GM23248 (cell line): ENCODE measurements at regions not wholly inside any gene's neighbourhood (a gene's known extent, or its start where the extent isn't known, plus 50 kb on each side); places are given as distances from the start of the nearest gene placed in this dataset.

ENCODE experiments used
- DNase-seq: peaks from one replicate; pipeline ENCODE4 v3.0.0-alpha.2; 2015
- H2AFZ ChIP-seq: fragments of 200-600 bp; sonication (generic); 2 replicates; pipeline ENCODE4 v1.6.1; 2016; ENCODE audit warnings: antibody characterized with exemption
- H3F3A ChIP-seq: fragments of 200-600 bp; sonication (generic); 2 replicates; pipeline ENCODE4 v1.6.1; 2016; ENCODE audit warnings: mild to moderate bottlenecking, antibody characterized with exemption, mixed run types; ENCODE audit not compliant: insufficient read depth
- H3K27ac ChIP-seq: fragments of 200-600 bp; sonication (generic); 2 replicates; pipeline ENCODE4 v1.5.1; 2016; ENCODE audit warnings: mild to moderate bottlenecking
- H3K27me3 ChIP-seq: fragments of 200-600 bp; sonication (generic); replicated peaks from 2 replicates; pipeline ENCODE4 v1.6.1; 2016; ENCODE audit warnings: mild to moderate bottlenecking; ENCODE audit not compliant: insufficient read depth
- H3K36me3 ChIP-seq: fragments of 200-600 bp; sonication (generic); 2 replicates; pipeline ENCODE4 v1.6.1; 2016; ENCODE audit warnings: low read depth, mild to moderate bottlenecking
- H3K4me1 ChIP-seq: fragments of 200-600 bp; sonication (generic); 2 replicates; pipeline ENCODE4 v1.6.1; 2016; ENCODE audit warnings: mild to moderate bottlenecking; ENCODE audit not compliant: insufficient read depth
- H3K4me2 ChIP-seq: fragments of 200-600 bp; sonication (generic); one replicate; pipeline ENCODE4 v1.6.1; 2016; ENCODE audit warnings: mild to moderate bottlenecking; ENCODE audit not compliant: unreplicated experiment
- H3K4me3 ChIP-seq: fragments of 200-600 bp; sonication (generic); 2 replicates; pipeline ENCODE4 v1.5.1; 2016; ENCODE audit warnings: mild to moderate bottlenecking
- H3K79me2 ChIP-seq: fragments of 200-600 bp; sonication (generic); 2 replicates; pipeline ENCODE4 v1.6.1; 2016; ENCODE audit warnings: mild to moderate bottlenecking; ENCODE audit not compliant: insufficient read depth
- H3K9ac ChIP-seq: fragments of 200-600 bp; sonication (generic); 2 replicates; pipeline ENCODE4 v1.6.1; 2016; ENCODE audit warnings: mild to moderate bottlenecking
- H3K9me2 ChIP-seq: fragments of 200-600 bp; sonication (generic); 2 replicates; pipeline ENCODE4 v1.6.1; 2016; ENCODE audit warnings: mixed run types, mild to moderate bottlenecking, moderate library complexity; ENCODE audit not compliant: insufficient read depth
- H3K9me3 ChIP-seq: fragments of 200-600 bp; sonication (generic); one replicate; pipeline ENCODE4 v1.6.1; 2017; ENCODE audit warnings: low read depth
- H4K20me1 ChIP-seq: fragments of 200-600 bp; sonication (generic); 2 replicates; pipeline ENCODE4 v1.6.0; 2016; ENCODE audit not compliant: insufficient read depth
- EZH2 ChIP-seq: fragments of 200-600 bp; sonication (generic); IDR thresholded peaks from 2 replicates; pipeline ENCODE4 v1.6.1; 2018; ENCODE audit warnings: antibody characterized with exemption, mild to moderate bottlenecking; ENCODE audit not compliant: insufficient read depth, poor library complexity, severe bottlenecking
- EZH2phosphoT487 ChIP-seq: fragments of 200-600 bp; sonication (generic); IDR thresholded peaks from 2 replicates; pipeline ENCODE4 v1.6.1; 2018; ENCODE audit warnings: antibody characterized with exemption, moderate library complexity, mild to moderate bottlenecking, low read depth; ENCODE audit not compliant: insufficient read depth
- WGBS, 2 experiments: methylation state at CpG; one replicate each; pipeline ENCODE4 v1.1.6; 2015 to 2017; ENCODE audit warnings: low lambda C conversion rate in 2 of 2, low coverage in 1 of 2; ENCODE audit errors: missing lambda C conversion rate in 2 of 2; 5-methylcytosine and 5-hydroxymethylcytosine counted together
- in situ Hi-C: fragments of 300-500 bp; cut with MboI; formaldehyde crosslinking; loops from 2 replicates; pipeline ENCODE4 v1.15.0; 2020

GRCh38 chr2:62415019-62415431 is 91.0 kb downstream of the TMEM17 start:
- no peaks in the 10 kb centered on the region; the same call in 1 of the 2 replicates for H3F3A ChIP-seq
- in situ Hi-C loops = no loop called here
- H4K20me1 ChIP-seq = no peaks in the 10 kb centered on the region
- no peak overlapping the region for H3K4me2 ChIP-seq
- H3K9me3 ChIP-seq = no peaks in the 10 kb centered on the region
- peaks cover 11% of the 10 kb centered on the region for H3K4me1 ChIP-seq
- H3K4me3 ChIP-seq = no peak overlapping the region
- DNase-seq = no peak
- no peaks in the 10 kb centered on the region for H3K79me2 ChIP-seq
- no peaks in the 10 kb centered on the region for H3K9me2 ChIP-seq
- no peaks in the 10 kb centered on the region for H3K36me3 ChIP-seq
- WGBS, 2 experiments = 58 to 65% methylated on average over 4 of the region's 4 CpGs
- H3K27ac ChIP-seq = no peak overlapping the region
- H3K27me3 ChIP-seq = no peaks in the 10 kb centered on the region
- TF ChIP-seq EZH2phosphoT487 (no peak), EZH2 (no peak)
- no peak overlapping the region for H3K9ac ChIP-seq
- H2AFZ ChIP-seq = 0 out of 2 replicates have a peak overlapping the region, but pooled peaks have one; percentile 16

- Histone ChIP-seq H3K9me3 (no peaks in the 10 kb centered on the region), H3K27me3 (no peaks in the 10 kb centered on the region), H2AFZ (no peak overlapping the region), H3K4me1 (peaks cover 11% of the 10 kb centered on the region), H3K4me3 (no peak overlapping the region), H3K9ac (no peak overlapping the region), H3K9me2 (no peaks in the 10 kb centered on the region), H3K4me2 (no peak overlapping the region), H3K27ac (no peak overlapping the region), H3K79me2 (no peaks in the 10 kb centered on the region), H4K20me1 (no peaks in the 10 kb centered on the region), H3F3A (no peaks in the 10 kb centered on the region; the same call in 1 of the 2 replicates), H3K36me3 (no peaks in the 10 kb centered on the region)
- DNase-seq = no peak
- in situ Hi-C loops = loop anchor here (5.0 kb wide), 2 partner anchors 421 to 496 kb away; no protein-coding TSS in a partner anchor
- WGBS, 2 experiments = 69 to 73% methylated on average over 7 of the region's 7 CpGs
- TF ChIP-seq EZH2phosphoT487 (no peak), EZH2 (no peak)
These were observed 92.8 kb downstream of the TMEM17 start for GRCh38 chr2:62413116-62413663.

GRCh38 chr2:62412347-62412742 is 93.7 kb downstream of the TMEM17 start:
- in situ Hi-C loops = loop anchor here (5.0 kb wide), 2 partner anchors 420 to 495 kb away; no protein-coding TSS in a partner anchor
- no peaks in the 10 kb centered on the region for H4K20me1 ChIP-seq
- H3K36me3 ChIP-seq = no peaks in the 10 kb centered on the region
- TF ChIP-seq EZH2phosphoT487 = no peak
- no peak for TF ChIP-seq EZH2
- no peak overlapping the region for H3K9ac ChIP-seq
- H3K27me3 ChIP-seq = no peaks in the 10 kb centered on the region
- no peaks in the 10 kb centered on the region for H3K9me2 ChIP-seq
- H3K79me2 ChIP-seq = no peaks in the 10 kb centered on the region
- no peaks in the 10 kb centered on the region for H3K9me3 ChIP-seq
- H3K4me3 ChIP-seq = no peak overlapping the region
- peak; percentile 13 for DNase-seq
- WGBS, 2 experiments = 42% methylated on average over 4 of the region's 4 CpGs
- H2AFZ ChIP-seq = no peak overlapping the region
- no peak overlapping the region for H3K4me2 ChIP-seq
- H3K4me1 ChIP-seq = peaks cover 11% of the 10 kb centered on the region
- no peaks in the 10 kb centered on the region; the same call in 1 of the 2 replicates for H3F3A ChIP-seq
- no peak overlapping the region for H3K27ac ChIP-seq

- no peaks in the 10 kb centered on the region for H4K20me1 ChIP-seq
- H3K4me1 ChIP-seq = peaks cover 11% of the 10 kb centered on the region
- H3K79me2 ChIP-seq = no peaks in the 10 kb centered on the region
- no peaks in the 10 kb centered on the region for H3K36me3 ChIP-seq
- 35 to 54% methylated on average over 2 of the region's 2 CpGs for WGBS, 2 experiments
- H3K4me2 ChIP-seq = peak overlapping the region; percentile 88
- in situ Hi-C loops = loop anchor here (5.0 kb wide), 2 partner anchors 419 to 494 kb away; no protein-coding TSS in a partner anchor
- no peaks in the 10 kb centered on the region for H3K27me3 ChIP-seq
- DNase-seq = peak; percentile 22
- peak overlapping the region; percentile 67; the same call in 1 of the 2 replicates for H3K27ac ChIP-seq
- no peaks in the 10 kb centered on the region for H3K9me2 ChIP-seq
- peak overlapping the region; percentile 99 for H2AFZ ChIP-seq
- no peaks in the 10 kb centered on the region; the same call in 1 of the 2 replicates for H3F3A ChIP-seq
- TF ChIP-seq EZH2phosphoT487 = no peak
- no peak for TF ChIP-seq EZH2
- H3K9me3 ChIP-seq = no peaks in the 10 kb centered on the region
- no peak overlapping the region for H3K4me3 ChIP-seq
- H3K9ac ChIP-seq = peak overlapping the region; percentile 73
These were observed 95.0 kb downstream of the TMEM17 start for GRCh38 chr2:62410926-62411456.
